ENCODE measurements at regions not wholly inside any gene's neighbourhood (a gene's known extent, or its start where the extent isn't known, plus 50 kb on each side); places are given as distances from the start of the nearest gene placed in this dataset.

DNA sequence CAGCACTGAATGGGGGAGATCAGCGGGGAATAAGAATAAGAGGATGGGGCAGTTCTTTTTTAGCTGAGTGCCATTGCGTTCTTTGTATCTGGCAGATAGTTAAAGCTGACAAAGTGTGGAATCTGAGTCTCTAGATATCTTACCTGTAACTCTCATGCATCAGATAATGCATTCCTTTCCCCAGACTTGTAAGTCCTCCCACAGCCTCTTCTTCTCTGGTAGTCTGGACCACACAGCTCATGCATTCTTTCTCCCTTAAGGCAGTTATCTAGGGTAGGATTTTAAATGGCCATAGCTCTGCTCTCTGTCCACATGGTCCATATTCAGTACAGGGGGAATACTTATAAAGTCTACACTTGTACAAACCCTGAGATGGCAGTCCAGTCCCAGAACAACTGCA is 54.0 kb upstream of the FGF10 start:
- intact Hi-C loops (cut with DNase I) = no loop called here
- Histone ChIP-seq H3K4me3 (no peak overlapping the region), H3K36me3 (no peaks in the 10 kb centered on the region), H3K9me3 (no peaks in the 10 kb centered on the region), H3K27ac (no peak overlapping the region), H3K27me3 (no peaks in the 10 kb centered on the region), H3K4me1 (no peaks in the 10 kb centered on the region)
- DNase-seq = no peak
- TF ChIP-seq POLR2A (IDR thresholded peaks at IDR 0.05) = no peak
- TF ChIP-seq, protein P1, sequence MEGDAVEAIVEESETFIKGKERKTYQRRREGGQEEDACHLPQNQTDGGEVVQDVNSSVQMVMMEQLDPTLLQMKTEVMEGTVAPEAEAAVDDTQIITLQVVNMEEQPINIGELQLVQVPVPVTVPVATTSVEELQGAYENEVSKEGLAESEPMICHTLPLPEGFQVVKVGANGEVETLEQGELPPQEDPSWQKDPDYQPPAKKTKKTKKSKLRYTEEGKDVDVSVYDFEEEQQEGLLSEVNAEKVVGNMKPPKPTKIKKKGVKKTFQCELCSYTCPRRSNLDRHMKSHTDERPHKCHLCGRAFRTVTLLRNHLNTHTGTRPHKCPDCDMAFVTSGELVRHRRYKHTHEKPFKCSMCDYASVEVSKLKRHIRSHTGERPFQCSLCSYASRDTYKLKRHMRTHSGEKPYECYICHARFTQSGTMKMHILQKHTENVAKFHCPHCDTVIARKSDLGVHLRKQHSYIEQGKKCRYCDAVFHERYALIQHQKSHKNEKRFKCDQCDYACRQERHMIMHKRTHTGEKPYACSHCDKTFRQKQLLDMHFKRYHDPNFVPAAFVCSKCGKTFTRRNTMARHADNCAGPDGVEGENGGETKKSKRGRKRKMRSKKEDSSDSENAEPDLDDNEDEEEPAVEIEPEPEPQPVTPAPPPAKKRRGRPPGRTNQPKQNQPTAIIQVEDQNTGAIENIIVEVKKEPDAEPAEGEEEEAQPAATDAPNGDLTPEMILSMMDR (IDR thresholded peaks at IDR 0.05) = no peak
- 54 to 90% (median 63%) methylated on average over 2 of the region's 2 CpGs for whole genome bisulfite sequencing, 4 donors
- no peak for ATAC-seq

GRCh38 chr5:44441460-44441859 is 52.2 kb upstream of the FGF10 start:
- TF ChIP-seq, protein P1 (IDR thresholded peaks at IDR 0.05) = no peak
- no peak for TF ChIP-seq POLR2A (IDR thresholded peaks at IDR 0.05)
- Histone ChIP-seq H3K27ac (no peak overlapping the region), H3K36me3 (no peaks in the 10 kb centered on the region), H3K27me3 (no peaks in the 10 kb centered on the region), H3K9me3 (no peaks in the 10 kb centered on the region), H3K4me3 (no peak overlapping the region), H3K4me1 (no peaks in the 10 kb centered on the region)
- ATAC-seq = no peak
- intact Hi-C loops (cut with DNase I) = no loop called here
- DNase-seq = no peak

GRCh38 chr5:44440186-44440585 is 51.0 kb upstream of the FGF10 start:
- H3K27ac ChIP-seq = no peak overlapping the region
- no peaks in the 10 kb centered on the region for H3K36me3 ChIP-seq
- TF ChIP-seq POLR2A (IDR thresholded peaks at IDR 0.05) = no peak
- TF ChIP-seq, protein P1 (IDR thresholded peaks at IDR 0.05) = no peak
- no peaks in the 10 kb centered on the region for H3K9me3 ChIP-seq
- DNase-seq (no peak), ATAC-seq (no peak)
- intact Hi-C loops (cut with DNase I) = no loop called here
- H3K27me3 ChIP-seq = no peaks in the 10 kb centered on the region
- no peak overlapping the region for H3K4me3 ChIP-seq
- H3K4me1 ChIP-seq = no peaks in the 10 kb centered on the region
